ENCODE measurements at regions not wholly inside any gene's neighbourhood (a gene's known extent, or its start where the extent isn't known, plus 50 kb on each side); places are given as distances from the start of the nearest gene placed in this dataset.
"Not testable (repeated sequence)": the region's sequence is repeated elsewhere in the genome, so short reads cannot be mapped to it uniquely, and the experiment has no call there.

- ATAC-seq (no peak), DNase-seq (ENCODE audit: missing footprints) (no peak)
- intact Hi-C loops (cut with DNase I), result no loop called here
Observed at GRCh38 chr12:84222841-84223240, 689.8 kb downstream of the SLC6A15 start.

- intact Hi-C loops (cut with DNase I), result no loop called here
- DNase-seq (ENCODE audit: missing footprints) (no peak), ATAC-seq (no peak)
Observed at GRCh38 chr12:84218406-84218805, 694.2 kb downstream of the SLC6A15 start.

- no peak for DNase-seq (ENCODE audit: missing footprints)
- ATAC-seq, result no peak
- intact Hi-C loops (cut with DNase I), result no loop called here
Observed at GRCh38 chr12:84201976-84202375, 710.6 kb downstream of the SLC6A15 start.

- ATAC-seq, result no peak
Observed at GRCh38 chr12:84198294-84198946, 714.2 kb downstream of the SLC6A15 start.

GRCh38 chr12:84191779-84192178 is 720.8 kb downstream of the SLC6A15 start:
- no peak for ATAC-seq
- intact Hi-C loops (cut with DNase I), result no loop called here
- DNase-seq (ENCODE audit: missing footprints), result no peak

More at GRCh38 chr12:84198294-84198946, 714.2 kb downstream of the SLC6A15 start:
- DNase-seq (ENCODE audit: missing footprints), result no peak
- intact Hi-C loops (cut with DNase I), result no loop called here

GRCh38 chr12:84186433-84186832 is 726.2 kb downstream of the SLC6A15 start:
- no peak for ATAC-seq
- no peak for DNase-seq (ENCODE audit: missing footprints)
- intact Hi-C loops (cut with DNase I), result no loop called here

GRCh38 chr12:84183576-84183975 is 729.0 kb downstream of the SLC6A15 start:
- no peak for DNase-seq (ENCODE audit: missing footprints)
- intact Hi-C loops (cut with DNase I), result no loop called here
- no peak for ATAC-seq

- peak; percentile 22 for DNase-seq (ENCODE audit: missing footprints)
- intact Hi-C loops (cut with DNase I), result no loop called here
- ATAC-seq, result no peak
Observed at GRCh38 chr12:84174115-84174514, 738.5 kb downstream of the SLC6A15 start.

- ATAC-seq (no peak), DNase-seq (ENCODE audit: missing footprints) (no peak)
- intact Hi-C loops (cut with DNase I), result no loop called here
Observed at GRCh38 chr12:84172823-84173424, 739.7 kb downstream of the SLC6A15 start.

- intact Hi-C loops (cut with DNase I), result no loop called here
- DNase-seq (ENCODE audit: missing footprints) (no peak), ATAC-seq (no peak)
Observed at GRCh38 chr12:84166812-84167211, 745.8 kb downstream of the SLC6A15 start.

- ATAC-seq (no peak), DNase-seq (ENCODE audit: missing footprints) (no peak)
- intact Hi-C loops (cut with DNase I), result no loop called here
Observed at GRCh38 chr12:84165998-84166571, 746.5 kb downstream of the SLC6A15 start.

GRCh38 chr12:84161296-84161695 is 751.3 kb downstream of the SLC6A15 start:
- no peak for ATAC-seq
- intact Hi-C loops (cut with DNase I), result no loop called here
- DNase-seq (ENCODE audit: missing footprints), result no peak

GRCh38 chr12:84159260-84159659 is 753.3 kb downstream of the SLC6A15 start:
- ATAC-seq, result no peak
- intact Hi-C loops (cut with DNase I), result no loop called here
- no peak for DNase-seq (ENCODE audit: missing footprints)

GRCh38 chr12:84157170-84157569 is 755.4 kb downstream of the SLC6A15 start:
- DNase-seq (ENCODE audit: missing footprints) (no peak), ATAC-seq (no peak)
- intact Hi-C loops (cut with DNase I), result no loop called here

- intact Hi-C loops (cut with DNase I); ATAC-seq; DNase-seq (ENCODE audit: missing footprints): not testable (repeated sequence)
Observed at GRCh38 chr12:84154991-84155930, 757.3 kb downstream of the SLC6A15 start.

- intact Hi-C loops (cut with DNase I); DNase-seq (ENCODE audit: missing footprints); ATAC-seq: not testable (repeated sequence)
Observed at GRCh38 chr12:84154439-84154990, 758.1 kb downstream of the SLC6A15 start.

GRCh38 chr12:84150201-84150600 is 762.4 kb downstream of the SLC6A15 start:
- ATAC-seq (no peak), DNase-seq (ENCODE audit: missing footprints) (no peak)
- intact Hi-C loops (cut with DNase I), result no loop called here

GRCh38 chr12:84148335-84148734 is 764.3 kb downstream of the SLC6A15 start:
- ATAC-seq (no peak), DNase-seq (ENCODE audit: missing footprints) (no peak)
- intact Hi-C loops (cut with DNase I), result no loop called here

- no peak for ATAC-seq
- DNase-seq (ENCODE audit: missing footprints), result no peak
- intact Hi-C loops (cut with DNase I), result no loop called here
Observed at GRCh38 chr12:84136862-84137367, 775.7 kb downstream of the SLC6A15 start.

Measured in Right ventricle myocardium inferior (tissue), 1 donor.